ENCODE measurements at regions not wholly inside any gene's neighbourhood (a gene's known extent, or its start where the extent isn't known, plus 50 kb on each side); places are given as distances from the start of the nearest gene placed in this dataset.

GRCh38 chr2:134072341-134072740, 181.5 kb upstream of the MGAT5 start:
- Histone ChIP-seq H3K79me2 (ENCODE audit: control insufficient read depth, insufficient read depth, low read length) (no peaks in the 10 kb centered on the region), H3K36me3 (ENCODE audit: control insufficient read depth in 2 of 2, insufficient read depth in 2 of 2, low read length in 1 of 2) (no peaks in the 10 kb centered on the region), H2AFZ (ENCODE audit: control insufficient read depth, low read depth, low read length) (no peak overlapping the region), H3K4me3 (no peak overlapping the region), H3K9ac (ENCODE audit: control insufficient read depth, insufficient read depth, low read length) (no peak overlapping the region), H3K4me1 (ENCODE audit: control insufficient read depth, insufficient read depth, low read length) (no peaks in the 10 kb centered on the region), H3K4me2 (ENCODE audit: control insufficient read depth, insufficient read depth) (no peak overlapping the region), H3K9me3 (replicated peaks; ENCODE audit: control insufficient read depth, insufficient read depth, low read length) (peaks cover 2% of the 10 kb centered on the region; the same call in 1 of the 3 replicates), H3K27me3 (replicated peaks in 1 of 2; ENCODE audit: control insufficient read depth in 2 of 2, insufficient read depth in 2 of 2, low read length in 1 of 2) (no peaks in the 10 kb centered on the region; a peak in 1 of 4 replicates), H3K27ac (ENCODE audit: control insufficient read depth, insufficient read depth) (no peak overlapping the region), H4K20me1 (ENCODE audit: control insufficient read depth, insufficient read depth) (no peaks in the 10 kb centered on the region)
- ATAC-seq = no peak
- ChIA-PET RAD21 (ENCODE audit: unreplicated experiment) (no interaction called here), CTCF (no interaction called here), POLR2A (no interaction called here), SMC1A (ENCODE audit: uncharacterized antibody, unreplicated experiment) (interaction anchor here (0.8 to 2.7 kb wide), 3 partner anchors 12 to 185 kb away, joined by 3 to 6 read pairs (median 3); no protein-coding TSS in a partner anchor)
- intact Hi-C loops (cut with micrococcal nuclease; ENCODE audit: unreplicated experiment) = no loop called here
- TF ChIP-seq EGR1 (IDR thresholded peaks at IDR 0.05; ENCODE audit: borderline replicate concordance in 1 of 2, low read depth in 2 of 2, low read length in 2 of 2) (no peak), KLF5 (IDR thresholded peaks at IDR 0.05; ENCODE audit: partially characterized antibody) (no peak), RCOR1 (conservative IDR thresholded peaks at IDR 0.05; ENCODE audit: low read depth, low read length) (no peak), RFX5 (IDR thresholded peaks at IDR 0.05; ENCODE audit: low read depth, low read length) (no peak), TCF12 (IDR thresholded peaks at IDR 0.05; ENCODE audit: low read depth, low read length) (no peak), IRF3 (IDR thresholded peaks at IDR 0.05) (no peak), ELK1 (IDR thresholded peaks at IDR 0.05; ENCODE audit: low read depth, low read length) (no peak), HDAC2 (IDR thresholded peaks at IDR 0.05) (no peak)
- no TSS peak for BruUV-seq (replicated peaks)
- no peak for FAIRE-seq
- DNase-seq (ENCODE audit: low read depth, low spot score) = no peak
- 15% methylated on average over 1 of the region's 1 CpG for WGBS (ENCODE audit: insufficient coverage, insufficient replicate concordance, low lambda C conversion rate, missing lambda C conversion rate)
- in situ Hi-C loops (cut with MboI) = no loop called here

Measured in GM12878 (cell line).